GM23338 (cell line): ENCODE measurements at regions not wholly inside any gene's neighbourhood (a gene's known extent, or its start where the extent isn't known, plus 50 kb on each side); places are given as distances from the start of the nearest gene placed in this dataset.

ENCODE experiments used
- TF ChIP-seq, protein P1 (sequence below), 2 experiments: fragments of 200-600 bp in 1 of 2; sonication (generic) in 1 of 2; conservative IDR thresholded peaks; 2 replicates each; pipeline versions ENCODE4 v1.5.1 to v1.6.1; 2016 to 2017; ENCODE audit warnings: antibody characterized with exemption in 2 of 2, low read depth in 2 of 2, mild to moderate bottlenecking in 2 of 2, moderate library complexity in 1 of 2
- TF ChIP-seq, protein P2 (sequence below): IDR thresholded peaks from one replicate; pipeline ENCODE4 v1.6.1; 2018; ENCODE audit warnings: antibody characterized with exemption; ENCODE audit not compliant: unreplicated experiment

DNA sequence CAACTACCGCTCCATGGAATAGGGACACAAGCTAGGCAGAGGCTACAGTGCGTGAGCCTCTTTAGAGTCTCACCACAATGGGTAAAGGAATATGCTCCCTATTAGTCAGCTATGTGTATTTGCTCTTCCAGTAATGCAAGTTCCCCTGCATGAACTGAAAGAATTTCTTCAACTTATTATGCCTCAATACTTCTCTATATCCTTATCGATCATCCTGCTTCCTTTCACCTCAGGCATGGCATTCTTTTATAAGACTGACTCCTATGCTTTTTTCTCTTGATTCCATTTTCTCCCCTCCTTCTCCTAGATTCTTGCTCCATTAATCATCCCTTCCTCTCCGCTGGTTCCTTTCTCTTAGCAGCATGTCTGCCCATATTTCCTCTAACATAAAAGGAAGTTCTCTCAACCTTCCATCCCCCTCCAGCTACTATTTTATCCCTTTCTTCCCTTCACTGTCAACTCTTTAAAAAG, 94.5 kb upstream of the CPM start:
- TF ChIP-seq, protein P1, sequence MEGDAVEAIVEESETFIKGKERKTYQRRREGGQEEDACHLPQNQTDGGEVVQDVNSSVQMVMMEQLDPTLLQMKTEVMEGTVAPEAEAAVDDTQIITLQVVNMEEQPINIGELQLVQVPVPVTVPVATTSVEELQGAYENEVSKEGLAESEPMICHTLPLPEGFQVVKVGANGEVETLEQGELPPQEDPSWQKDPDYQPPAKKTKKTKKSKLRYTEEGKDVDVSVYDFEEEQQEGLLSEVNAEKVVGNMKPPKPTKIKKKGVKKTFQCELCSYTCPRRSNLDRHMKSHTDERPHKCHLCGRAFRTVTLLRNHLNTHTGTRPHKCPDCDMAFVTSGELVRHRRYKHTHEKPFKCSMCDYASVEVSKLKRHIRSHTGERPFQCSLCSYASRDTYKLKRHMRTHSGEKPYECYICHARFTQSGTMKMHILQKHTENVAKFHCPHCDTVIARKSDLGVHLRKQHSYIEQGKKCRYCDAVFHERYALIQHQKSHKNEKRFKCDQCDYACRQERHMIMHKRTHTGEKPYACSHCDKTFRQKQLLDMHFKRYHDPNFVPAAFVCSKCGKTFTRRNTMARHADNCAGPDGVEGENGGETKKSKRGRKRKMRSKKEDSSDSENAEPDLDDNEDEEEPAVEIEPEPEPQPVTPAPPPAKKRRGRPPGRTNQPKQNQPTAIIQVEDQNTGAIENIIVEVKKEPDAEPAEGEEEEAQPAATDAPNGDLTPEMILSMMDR (conservative IDR thresholded peaks at IDR 0.05; ENCODE audit: low read depth in 2 of 2) = no peak
- TF ChIP-seq, protein P2, sequence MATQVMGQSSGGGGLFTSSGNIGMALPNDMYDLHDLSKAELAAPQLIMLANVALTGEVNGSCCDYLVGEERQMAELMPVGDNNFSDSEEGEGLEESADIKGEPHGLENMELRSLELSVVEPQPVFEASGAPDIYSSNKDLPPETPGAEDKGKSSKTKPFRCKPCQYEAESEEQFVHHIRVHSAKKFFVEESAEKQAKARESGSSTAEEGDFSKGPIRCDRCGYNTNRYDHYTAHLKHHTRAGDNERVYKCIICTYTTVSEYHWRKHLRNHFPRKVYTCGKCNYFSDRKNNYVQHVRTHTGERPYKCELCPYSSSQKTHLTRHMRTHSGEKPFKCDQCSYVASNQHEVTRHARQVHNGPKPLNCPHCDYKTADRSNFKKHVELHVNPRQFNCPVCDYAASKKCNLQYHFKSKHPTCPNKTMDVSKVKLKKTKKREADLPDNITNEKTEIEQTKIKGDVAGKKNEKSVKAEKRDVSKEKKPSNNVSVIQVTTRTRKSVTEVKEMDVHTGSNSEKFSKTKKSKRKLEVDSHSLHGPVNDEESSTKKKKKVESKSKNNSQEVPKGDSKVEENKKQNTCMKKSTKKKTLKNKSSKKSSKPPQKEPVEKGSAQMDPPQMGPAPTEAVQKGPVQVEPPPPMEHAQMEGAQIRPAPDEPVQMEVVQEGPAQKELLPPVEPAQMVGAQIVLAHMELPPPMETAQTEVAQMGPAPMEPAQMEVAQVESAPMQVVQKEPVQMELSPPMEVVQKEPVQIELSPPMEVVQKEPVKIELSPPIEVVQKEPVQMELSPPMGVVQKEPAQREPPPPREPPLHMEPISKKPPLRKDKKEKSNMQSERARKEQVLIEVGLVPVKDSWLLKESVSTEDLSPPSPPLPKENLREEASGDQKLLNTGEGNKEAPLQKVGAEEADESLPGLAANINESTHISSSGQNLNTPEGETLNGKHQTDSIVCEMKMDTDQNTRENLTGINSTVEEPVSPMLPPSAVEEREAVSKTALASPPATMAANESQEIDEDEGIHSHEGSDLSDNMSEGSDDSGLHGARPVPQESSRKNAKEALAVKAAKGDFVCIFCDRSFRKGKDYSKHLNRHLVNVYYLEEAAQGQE = no peak
